ENCODE measurements at regions not wholly inside any gene's neighbourhood (a gene's known extent, or its start where the extent isn't known, plus 50 kb on each side); places are given as distances from the start of the nearest gene placed in this dataset.

DNA sequence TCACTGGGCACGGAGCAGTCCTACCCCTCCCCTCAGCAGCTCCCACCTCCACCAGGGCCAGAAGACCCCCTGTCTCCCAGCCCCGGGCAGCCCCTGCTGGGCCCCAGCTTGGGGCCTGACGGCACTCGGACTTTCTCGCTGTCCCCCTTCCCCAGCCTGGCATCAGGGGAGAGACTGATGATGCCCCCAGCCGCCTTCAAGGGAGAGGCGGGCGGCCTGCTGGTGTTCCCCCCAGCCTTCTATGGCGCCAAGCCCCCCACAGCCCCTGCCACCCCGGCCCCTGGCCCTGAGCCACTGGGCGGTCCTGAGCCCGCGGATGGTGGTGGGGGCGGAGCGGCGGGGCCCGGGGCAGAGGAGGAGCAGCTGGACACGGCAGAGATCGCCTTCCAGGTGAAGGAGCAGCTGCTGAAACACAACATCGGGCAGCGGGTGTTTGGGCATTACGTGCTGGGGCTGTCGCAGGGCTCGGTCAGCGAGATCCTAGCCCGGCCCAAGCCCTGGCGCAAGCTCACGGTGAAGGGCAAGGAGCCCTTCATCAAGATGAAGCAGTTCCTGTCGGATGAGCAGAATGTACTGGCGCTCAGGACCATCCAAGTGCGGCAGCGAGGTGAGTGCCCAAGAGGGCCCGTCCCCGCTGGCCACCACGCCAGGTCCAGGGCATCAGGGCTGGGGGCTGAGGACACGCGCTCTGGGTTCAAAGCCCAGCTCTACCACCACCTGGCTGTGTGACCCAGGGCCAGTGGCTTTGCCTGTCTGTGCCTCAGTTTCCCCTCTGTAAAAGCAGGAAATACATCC is 58.6 kb downstream of the PHETA1 start:
- Mint-ChIP-seq H3K4me3 (no peak overlapping the region), H3K9me3 (ENCODE audit: low read depth) (peaks cover 6% of the 10 kb centered on the region), H3K36me3 (peaks cover 7% of the 10 kb centered on the region), H3K27ac (no peak overlapping the region), H3K27me3 (peaks cover 6% of the 10 kb centered on the region), H3K4me1 (ENCODE audit: low read depth) (peaks cover 12% of the 10 kb centered on the region)

GRCh38 chr12:111309584-111309983 is 59.3 kb downstream of the PHETA1 start:
- H3K27me3 Mint-ChIP-seq, result peaks cover 7% of the 10 kb centered on the region
- H3K9me3 Mint-ChIP-seq (ENCODE audit: low read depth), result peaks cover 11% of the 10 kb centered on the region
- no peak overlapping the region for H3K27ac Mint-ChIP-seq
- peaks cover 11% of the 10 kb centered on the region for H3K36me3 Mint-ChIP-seq
- H3K4me3 Mint-ChIP-seq, result no peak overlapping the region
- peaks cover 12% of the 10 kb centered on the region for H3K4me1 Mint-ChIP-seq (ENCODE audit: low read depth)

GRCh38 chr12:111308473-111308872 is 60.4 kb downstream of the PHETA1 start:
- Mint-ChIP-seq H3K27me3 (peaks cover 2% of the 10 kb centered on the region), H3K4me1 (ENCODE audit: low read depth) (peaks cover 7% of the 10 kb centered on the region), H3K36me3 (peaks cover 11% of the 10 kb centered on the region), H3K4me3 (no peak overlapping the region), H3K9me3 (ENCODE audit: low read depth) (peaks cover 11% of the 10 kb centered on the region), H3K27ac (no peak overlapping the region)

DNA sequence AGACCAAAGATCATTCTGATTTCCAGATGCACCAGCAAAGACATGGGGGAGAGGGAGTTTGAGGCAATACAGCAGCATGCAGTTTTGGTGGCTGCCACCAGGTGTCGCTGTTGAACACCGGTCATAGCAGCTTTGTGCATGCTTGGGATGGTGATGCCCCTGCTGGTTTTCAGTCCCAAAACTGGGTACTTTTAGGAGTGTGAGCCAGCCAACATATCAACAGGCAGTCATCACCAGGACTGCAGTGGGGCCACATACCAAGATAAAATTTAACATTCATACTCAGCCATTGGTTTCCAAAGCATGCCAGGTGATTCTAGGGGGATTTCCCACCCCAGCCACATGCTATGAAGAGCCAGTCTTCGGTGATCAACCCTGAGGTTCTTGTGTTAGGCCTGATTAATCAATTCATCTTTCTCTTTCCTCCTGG is 64.2 kb downstream of the PHETA1 start:
- H3K4me1 Mint-ChIP-seq (ENCODE audit: low read depth), result peaks cover 4% of the 10 kb centered on the region
- H3K36me3 Mint-ChIP-seq, result peaks cover 11% of the 10 kb centered on the region
- no peak overlapping the region for H3K4me3 Mint-ChIP-seq
- H3K27me3 Mint-ChIP-seq, result peaks cover 3% of the 10 kb centered on the region
- H3K9me3 Mint-ChIP-seq (ENCODE audit: low read depth), result peaks cover 11% of the 10 kb centered on the region
- no peak overlapping the region for H3K27ac Mint-ChIP-seq

- H3K4me1 Mint-ChIP-seq (ENCODE audit: low read depth), result no peaks in the 10 kb centered on the region
- H3K4me3 Mint-ChIP-seq, result no peak overlapping the region
- H3K36me3 Mint-ChIP-seq, result peaks cover 11% of the 10 kb centered on the region
- H3K27ac Mint-ChIP-seq, result no peak overlapping the region
- H3K9me3 Mint-ChIP-seq (ENCODE audit: low read depth), result peaks cover 11% of the 10 kb centered on the region
- peaks cover 3% of the 10 kb centered on the region for H3K27me3 Mint-ChIP-seq
Measured at GRCh38 chr12:111303531-111303930, 65.4 kb downstream of the PHETA1 start.

- H3K27ac Mint-ChIP-seq, result no peak overlapping the region
- H3K36me3 Mint-ChIP-seq, result no peaks in the 10 kb centered on the region
- no peaks in the 10 kb centered on the region for H3K4me1 Mint-ChIP-seq (ENCODE audit: low read depth)
- peaks cover 3% of the 10 kb centered on the region for H3K27me3 Mint-ChIP-seq
- no peak overlapping the region for H3K4me3 Mint-ChIP-seq
- no peaks in the 10 kb centered on the region for H3K9me3 Mint-ChIP-seq (ENCODE audit: low read depth)
Measured at GRCh38 chr12:111298582-111299436, 70.1 kb downstream of the PHETA1 start.

GRCh38 chr12:111297703-111298426 is 71.0 kb downstream of the PHETA1 start:
- no peak overlapping the region for H3K27ac Mint-ChIP-seq
- H3K4me3 Mint-ChIP-seq, result no peak overlapping the region
- no peaks in the 10 kb centered on the region for H3K9me3 Mint-ChIP-seq (ENCODE audit: low read depth)
- peaks cover 3% of the 10 kb centered on the region for H3K27me3 Mint-ChIP-seq
- H3K4me1 Mint-ChIP-seq (ENCODE audit: low read depth), result no peaks in the 10 kb centered on the region
- H3K36me3 Mint-ChIP-seq, result no peaks in the 10 kb centered on the region

GRCh38 chr12:111296906-111297463 is 71.9 kb downstream of the PHETA1 start:
- H3K36me3 Mint-ChIP-seq, result no peaks in the 10 kb centered on the region
- H3K4me3 Mint-ChIP-seq, result no peak overlapping the region
- no peaks in the 10 kb centered on the region for H3K9me3 Mint-ChIP-seq (ENCODE audit: low read depth)
- peaks cover 3% of the 10 kb centered on the region for H3K27me3 Mint-ChIP-seq
- no peak overlapping the region for H3K27ac Mint-ChIP-seq
- no peaks in the 10 kb centered on the region for H3K4me1 Mint-ChIP-seq (ENCODE audit: low read depth)

GRCh38 chr12:111295176-111295575 is 73.7 kb downstream of the PHETA1 start:
- Mint-ChIP-seq H3K27me3 (peaks cover 2% of the 10 kb centered on the region), H3K4me3 (no peak overlapping the region), H3K27ac (no peak overlapping the region), H3K36me3 (no peaks in the 10 kb centered on the region), H3K4me1 (ENCODE audit: low read depth) (no peaks in the 10 kb centered on the region), H3K9me3 (ENCODE audit: low read depth) (no peaks in the 10 kb centered on the region)

- no peaks in the 10 kb centered on the region for H3K4me1 Mint-ChIP-seq (ENCODE audit: low read depth)
- peaks cover 2% of the 10 kb centered on the region for H3K27me3 Mint-ChIP-seq
- no peak overlapping the region for H3K4me3 Mint-ChIP-seq
- H3K27ac Mint-ChIP-seq, result no peak overlapping the region
- no peaks in the 10 kb centered on the region for H3K9me3 Mint-ChIP-seq (ENCODE audit: low read depth)
- H3K36me3 Mint-ChIP-seq, result no peaks in the 10 kb centered on the region
Measured at GRCh38 chr12:111293266-111294009, 75.5 kb downstream of the PHETA1 start.

DNA sequence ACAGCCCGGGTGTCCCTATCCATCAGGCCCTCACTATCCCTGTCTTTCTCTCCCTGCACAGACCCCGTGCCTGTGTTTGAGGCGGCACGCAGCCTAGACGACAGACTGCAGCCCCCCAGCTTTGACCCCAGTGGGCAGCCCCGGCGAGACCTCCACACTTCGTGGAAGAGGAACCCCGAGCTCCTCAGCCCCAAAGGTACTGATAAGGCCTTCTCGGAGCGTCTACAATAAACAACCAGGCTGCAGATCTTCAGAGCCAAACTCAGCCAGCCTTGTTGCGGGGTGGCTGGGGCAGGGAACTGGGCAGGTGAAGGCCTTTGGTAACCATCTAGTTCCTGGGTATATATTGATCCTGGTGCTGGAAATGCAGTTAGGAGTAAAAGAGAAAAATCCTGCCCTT is 77.5 kb downstream of the PHETA1 start:
- Mint-ChIP-seq H3K4me3 (no peak overlapping the region), H3K9me3 (ENCODE audit: low read depth) (no peaks in the 10 kb centered on the region), H3K36me3 (no peaks in the 10 kb centered on the region), H3K27ac (no peak overlapping the region), H3K27me3 (no peaks in the 10 kb centered on the region), H3K4me1 (ENCODE audit: low read depth) (no peaks in the 10 kb centered on the region)

- H3K9me3 Mint-ChIP-seq (ENCODE audit: low read depth), result no peaks in the 10 kb centered on the region
- H3K4me1 Mint-ChIP-seq (ENCODE audit: low read depth), result no peaks in the 10 kb centered on the region
- H3K27ac Mint-ChIP-seq, result no peak overlapping the region
- H3K36me3 Mint-ChIP-seq, result no peaks in the 10 kb centered on the region
- no peak overlapping the region for H3K4me3 Mint-ChIP-seq
- H3K27me3 Mint-ChIP-seq, result no peaks in the 10 kb centered on the region
Measured at GRCh38 chr12:111288771-111289170, 80.1 kb downstream of the PHETA1 start.

GRCh38 chr12:111287125-111287900 is 81.6 kb downstream of the PHETA1 start:
- H3K27me3 Mint-ChIP-seq, result no peaks in the 10 kb centered on the region
- H3K27ac Mint-ChIP-seq, result no peak overlapping the region
- H3K9me3 Mint-ChIP-seq (ENCODE audit: low read depth), result no peaks in the 10 kb centered on the region
- H3K4me1 Mint-ChIP-seq (ENCODE audit: low read depth), result no peaks in the 10 kb centered on the region
- H3K4me3 Mint-ChIP-seq, result no peak overlapping the region
- H3K36me3 Mint-ChIP-seq, result no peaks in the 10 kb centered on the region

Data from activated naive CD8-positive, alpha-beta T cell (primary cell).